HG03469 (cell line): ENCODE measurements at regions not wholly inside any gene's neighbourhood (a gene's known extent, or its start where the extent isn't known, plus 50 kb on each side); places are given as distances from the start of the nearest gene placed in this dataset.

Source experiments
- ATAC-seq: cut with Tn5 transposase; IDR thresholded peaks from one replicate; pipeline ENCODE4 v1.9.1; 2021; ENCODE audit warnings: mild to moderate bottlenecking, moderate library complexity, moderate number of reproducible peaks; ENCODE audit not compliant: unreplicated experiment

DNA sequence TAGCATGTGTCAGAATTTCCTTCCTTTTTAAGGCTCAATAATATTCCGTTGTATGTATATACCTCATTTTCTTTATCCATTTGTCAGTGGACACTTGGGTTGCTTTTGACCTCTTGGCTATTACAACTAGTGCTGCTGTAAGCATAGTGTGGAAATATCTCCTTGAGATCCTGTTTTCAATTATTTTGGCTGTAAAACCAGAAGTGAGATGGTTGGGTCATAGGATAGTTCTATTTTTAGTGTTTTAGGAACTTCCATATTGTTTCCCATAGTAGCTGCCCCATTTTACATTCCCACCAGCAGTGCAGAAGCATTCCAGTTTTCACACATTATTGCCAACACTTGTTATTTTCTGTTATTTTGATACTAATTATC is 70.4 kb upstream of the C15orf39 start:
- no peak for ATAC-seq

- ATAC-seq: no peak
These were observed 66.9 kb upstream of the C15orf39 start for GRCh38 chr15:75134748-75135147.

- no peak for ATAC-seq
These were observed 65.6 kb upstream of the C15orf39 start for GRCh38 chr15:75136118-75136517.

DNA sequence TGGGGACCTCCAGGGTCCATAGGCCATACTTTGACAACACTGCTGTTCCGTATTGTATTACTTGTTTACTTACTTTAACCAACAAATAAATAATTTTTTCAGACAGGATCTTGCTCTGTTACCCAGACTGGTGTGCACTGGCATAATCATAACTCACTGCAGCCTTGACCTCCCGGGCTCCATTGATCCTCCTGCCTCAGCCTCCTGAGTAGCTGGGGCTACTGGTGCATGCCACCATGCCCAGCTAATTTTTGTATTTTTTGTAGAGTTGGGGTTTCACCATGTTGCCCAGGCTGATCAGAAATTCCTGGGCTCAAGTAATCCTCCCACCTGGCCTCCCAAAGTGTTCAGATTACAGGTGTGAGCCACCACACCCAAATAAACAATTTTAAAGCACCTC is 64.9 kb upstream of the C15orf39 start:
- ATAC-seq: no peak

DNA sequence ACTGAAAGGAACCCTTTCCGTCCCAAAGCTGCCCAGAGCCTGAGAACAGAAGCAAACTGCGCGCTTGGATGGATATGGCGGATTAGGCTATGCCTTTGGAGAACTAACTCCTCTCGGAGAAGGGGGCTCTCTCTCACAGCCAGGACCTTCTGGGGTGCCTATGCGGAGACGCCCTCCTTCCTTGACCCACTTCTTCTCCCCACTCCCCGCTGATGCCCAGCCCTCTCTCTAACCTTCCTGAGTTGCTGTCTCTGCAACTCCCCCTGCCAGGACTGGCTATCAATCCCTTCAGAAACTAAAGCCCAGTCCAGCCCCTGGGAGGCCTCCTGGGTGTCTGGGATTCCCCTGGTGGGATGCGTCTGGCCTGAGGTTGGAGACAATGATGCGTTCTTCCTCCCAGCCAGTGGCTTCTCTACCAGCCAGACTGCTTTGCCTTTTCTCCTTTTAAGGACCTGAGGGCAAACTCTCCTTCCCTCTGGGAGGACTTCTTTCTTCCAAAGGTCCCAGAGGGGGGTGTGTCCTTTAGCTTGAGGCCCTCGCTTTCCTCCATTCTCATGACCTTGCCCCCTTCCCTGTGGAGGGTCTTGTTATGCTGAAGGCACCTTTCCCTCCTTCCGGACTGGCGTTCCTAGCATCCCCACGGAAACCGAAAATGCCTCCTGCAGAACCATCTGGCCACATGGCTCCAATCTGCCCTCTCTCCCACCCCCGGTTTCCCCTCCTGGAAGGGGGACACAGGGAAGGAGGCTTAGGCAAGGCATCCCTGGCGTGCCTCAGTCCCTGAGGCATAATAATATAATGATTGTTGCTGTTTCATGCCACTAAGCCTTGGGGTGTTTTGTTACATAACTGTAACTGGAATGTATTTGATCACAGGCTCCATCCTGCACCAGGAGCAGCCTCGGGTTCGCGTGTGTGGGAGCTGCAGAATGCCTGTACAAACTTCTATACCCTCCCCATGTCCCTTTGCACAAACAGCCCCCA is 63.4 kb upstream of the C15orf39 start:
- no peak for ATAC-seq

DNA sequence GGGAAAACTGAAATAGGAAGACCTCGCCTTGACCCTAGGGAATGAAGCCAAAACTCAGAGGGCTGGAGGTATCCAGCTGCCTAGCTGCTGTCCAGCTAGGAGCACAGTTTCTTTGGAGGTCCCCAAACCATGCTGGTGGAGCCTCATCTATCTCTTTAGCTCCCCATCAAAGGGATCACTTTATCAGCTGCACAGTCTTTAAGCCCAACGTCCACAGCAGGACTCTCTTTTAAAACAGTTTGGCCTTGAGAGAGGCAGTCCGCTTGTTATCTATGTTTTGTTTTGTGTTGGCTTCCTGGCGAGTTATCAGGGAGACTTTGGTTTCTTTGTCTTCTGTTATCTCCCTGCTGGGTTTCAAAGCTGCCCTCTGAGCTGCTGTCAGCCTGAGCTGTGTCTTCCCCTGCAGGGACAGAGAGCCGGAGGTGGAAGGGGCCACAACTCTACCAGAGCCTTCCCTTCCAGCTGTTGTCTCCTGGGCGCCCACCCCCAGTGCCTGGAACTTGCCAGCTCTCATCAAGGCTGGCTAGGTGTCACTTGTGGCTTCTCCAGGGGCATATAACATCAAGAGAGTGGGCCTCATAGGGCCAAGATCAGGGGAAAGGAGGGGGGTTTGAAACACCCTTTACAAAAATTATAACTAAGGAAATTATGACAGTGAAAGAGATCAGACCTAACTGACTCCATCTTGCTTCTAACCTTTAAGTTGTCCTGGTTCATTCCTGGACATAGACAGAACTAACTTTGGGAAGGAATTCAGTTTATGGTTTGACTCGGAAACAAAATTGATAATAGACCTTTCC is 61.4 kb upstream of the C15orf39 start:
- no peak for ATAC-seq

GRCh38 chr15:75142499-75142898 is 59.2 kb upstream of the C15orf39 start:
- ATAC-seq: no peak

DNA sequence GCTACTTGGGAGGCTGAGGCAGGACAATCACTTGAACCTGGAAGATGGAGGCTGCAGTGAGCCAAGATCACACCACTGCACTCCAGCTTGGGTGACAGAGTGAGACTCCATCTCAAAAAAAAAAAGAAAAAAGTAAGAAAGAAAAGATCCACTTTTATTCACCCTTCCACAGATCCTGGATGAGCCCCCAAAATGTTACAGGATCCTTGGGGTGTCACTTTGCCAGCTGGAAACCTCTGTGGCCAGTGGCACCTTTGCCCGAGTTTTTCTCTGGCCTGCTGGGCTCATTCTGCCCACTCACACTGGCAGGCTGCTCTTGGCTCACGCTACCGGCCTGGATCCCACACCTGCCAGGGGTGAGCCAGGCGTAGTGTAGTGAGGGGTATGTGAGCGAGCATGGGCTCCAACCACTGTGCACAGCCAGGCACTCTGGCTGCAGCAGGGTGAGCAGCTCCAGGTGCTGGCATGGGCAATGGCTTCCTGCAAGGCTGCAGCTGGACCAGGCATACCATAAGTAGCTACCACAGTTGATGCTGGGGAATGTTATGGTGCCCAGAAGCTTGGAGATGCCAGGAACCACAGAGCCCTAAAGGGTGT is 57.8 kb upstream of the C15orf39 start:
- ATAC-seq: no peak

DNA sequence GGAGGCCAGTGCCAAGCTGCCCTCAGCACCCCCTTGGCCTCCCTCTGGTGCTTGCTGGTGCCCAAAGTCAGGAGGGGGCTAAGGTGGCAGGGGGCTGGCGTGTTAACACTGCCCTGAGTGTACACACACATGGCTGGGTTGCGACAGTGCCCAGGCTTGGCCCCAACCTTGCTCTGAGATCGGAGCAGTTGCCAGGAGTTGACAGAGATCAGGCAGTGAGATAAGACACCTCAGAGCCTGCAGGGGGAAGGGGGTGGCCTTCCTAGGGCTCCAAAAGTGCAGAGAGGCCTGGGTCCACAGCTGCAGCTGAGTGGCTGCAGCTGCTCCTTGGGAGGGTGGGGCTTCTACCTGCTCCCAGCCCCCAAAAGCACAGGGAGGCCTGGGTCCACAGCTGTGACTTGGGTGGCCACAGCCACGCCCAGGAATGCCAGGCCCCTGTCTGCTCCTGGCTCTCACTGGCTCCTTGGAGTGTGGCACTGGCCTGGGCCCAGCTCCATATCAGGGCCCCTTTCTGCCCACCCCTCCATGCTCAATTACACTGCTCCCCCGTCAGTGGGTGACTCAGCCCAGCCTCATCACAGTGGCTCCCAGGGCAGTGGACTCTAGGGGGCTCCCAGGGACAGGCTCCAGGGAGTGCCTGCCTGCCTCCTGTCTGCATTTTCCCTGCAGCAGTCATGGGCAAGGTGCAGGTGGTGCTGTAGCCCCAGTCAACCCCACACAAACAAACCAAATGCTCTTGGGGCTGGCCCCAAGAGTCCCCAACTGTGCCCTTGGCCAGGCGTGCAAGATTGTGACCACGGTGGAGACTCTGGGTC is 56.4 kb upstream of the C15orf39 start:
- no peak for ATAC-seq

DNA sequence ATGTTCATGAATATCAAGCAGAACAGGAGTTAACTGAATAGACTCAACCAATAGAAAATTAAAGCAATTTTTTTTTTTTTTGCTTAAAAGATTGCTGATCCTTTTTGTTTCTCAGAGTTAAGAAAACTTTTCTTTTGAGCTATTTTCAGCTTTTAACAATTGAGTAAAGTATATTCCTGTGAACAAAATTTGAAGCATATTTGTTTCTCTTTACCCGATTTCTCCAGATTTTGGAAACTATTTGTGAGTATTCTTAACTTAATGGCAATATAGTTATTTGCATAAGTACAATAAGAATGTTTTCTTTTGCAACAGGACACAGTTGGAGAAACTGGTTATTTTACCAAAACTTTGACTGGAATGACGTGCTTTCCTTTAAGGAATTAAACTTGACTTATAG is 53.4 kb upstream of the C15orf39 start:
- ATAC-seq: no peak

DNA sequence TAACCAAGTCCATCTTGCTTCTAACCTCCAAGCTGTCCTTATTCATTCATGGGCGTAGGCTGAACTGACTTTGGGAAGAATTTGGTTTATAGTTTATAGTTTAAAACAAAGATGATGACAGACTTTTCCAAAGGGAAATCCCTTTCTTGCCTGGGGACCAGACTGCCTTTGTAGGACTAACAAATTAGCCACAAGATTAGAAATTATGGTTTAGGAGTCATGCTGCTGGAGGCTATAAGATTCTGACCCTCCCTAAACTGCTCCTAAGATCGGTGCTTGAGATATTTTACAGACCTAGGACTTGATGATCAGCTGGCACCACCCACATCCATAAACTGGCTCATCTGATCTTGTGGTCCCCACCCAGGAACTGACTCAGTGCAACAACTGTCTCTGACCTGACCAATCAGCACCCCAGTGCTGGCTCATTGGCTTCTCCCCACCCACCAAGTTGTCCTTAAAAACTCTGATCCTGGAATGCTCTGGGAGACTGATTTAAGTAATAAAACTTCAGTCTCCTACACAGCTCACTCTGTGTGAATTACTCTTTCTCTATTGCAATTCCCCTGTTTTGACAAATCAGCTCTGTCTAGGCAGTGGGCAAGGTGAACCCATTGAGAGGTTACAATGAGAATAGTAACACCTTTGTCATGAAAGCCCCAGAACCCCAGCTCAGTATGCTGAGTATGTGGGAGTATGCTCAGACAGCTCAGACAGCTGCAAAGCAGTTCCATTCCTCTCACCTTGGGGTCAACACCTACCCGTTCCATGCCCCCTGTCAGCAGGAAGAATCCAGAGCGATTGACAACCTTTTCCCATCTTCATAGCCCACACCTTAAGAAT is 51.6 kb upstream of the C15orf39 start:
- ATAC-seq: no peak

DNA sequence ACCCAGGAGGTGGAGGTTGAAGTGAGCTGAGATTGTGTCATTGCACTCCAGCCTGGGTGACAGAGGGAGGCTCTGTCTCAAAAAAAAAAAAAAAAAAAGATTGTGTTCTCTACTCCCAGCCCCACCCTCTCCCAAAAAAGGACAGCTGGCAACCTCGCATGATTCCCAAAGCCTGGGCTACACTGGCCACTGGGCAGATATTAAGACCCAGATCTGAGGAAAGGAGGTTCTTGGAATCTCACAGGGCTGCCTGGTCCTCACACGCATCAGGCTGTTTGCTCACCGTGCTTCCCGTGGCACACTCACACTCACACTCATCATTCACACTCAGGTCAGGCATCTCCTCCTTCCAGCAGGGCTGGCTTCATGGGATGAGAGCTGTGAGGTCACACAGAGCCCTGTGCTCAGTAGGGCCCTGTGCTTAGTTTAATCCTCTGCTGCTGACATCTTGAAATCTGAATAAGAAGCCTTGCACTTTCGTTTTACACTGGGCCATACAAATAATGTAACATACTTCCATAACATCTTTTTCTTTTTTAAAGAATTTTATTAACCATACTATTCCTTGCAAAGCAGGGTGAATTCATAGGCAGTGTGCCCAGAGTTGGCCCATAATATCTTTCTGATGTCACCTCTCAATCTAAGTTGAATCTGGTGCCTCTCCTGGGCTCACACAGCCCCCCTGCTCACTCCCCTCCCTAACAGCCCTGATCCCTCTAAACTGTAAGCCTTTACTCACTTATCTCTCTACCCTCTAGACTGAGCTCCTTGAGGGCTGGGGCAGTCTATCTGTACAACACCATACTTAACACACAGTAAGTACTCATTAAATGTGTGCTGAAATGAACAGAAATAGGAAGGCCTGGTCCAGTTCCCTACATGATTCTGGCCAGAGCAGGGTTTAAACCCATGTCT is 50.2 kb upstream of the C15orf39 start:
- ATAC-seq: no peak
